HEK293T (cell line): ENCODE measurements at regions not wholly inside any gene's neighbourhood (a gene's known extent, or its start where the extent isn't known, plus 50 kb on each side); places are given as distances from the start of the nearest gene placed in this dataset.

Experiments
- CTCF ChIA-PET: fragments of 350-600 bp; formaldehyde crosslinking; extraction: SDS; loops from one replicate; lab custom pipeline; 2021; ENCODE audit warnings: antibody characterized with exemption, inconsistent platforms; lab: Yijun Ruan, JAX
- POLR2A ChIA-PET: fragments of 350-600 bp; formaldehyde crosslinking; extraction: SDS; loops from one replicate; lab custom pipeline; 2020; ENCODE audit warnings: antibody characterized with exemption, inconsistent platforms; lab: Yijun Ruan, JAX
- DNase-seq: peaks from one replicate; pipeline ENCODE4 v3.0.0; 2012; ENCODE audit warnings: mixed read lengths; ENCODE audit errors: extremely low spot score
- ARNT ChIP-seq: fragments of 450-650 bp; IDR thresholded peaks from 2 replicates; pipeline ENCODE4 v1.6.1; 2017; ENCODE audit warnings: mild to moderate bottlenecking
- BHLHE40 ChIP-seq: fragments of 450-650 bp; IDR thresholded peaks from 2 replicates; pipeline ENCODE4 v1.6.1; 2016; ENCODE audit warnings: mild to moderate bottlenecking, moderate library complexity, borderline replicate concordance
- CTBP1 ChIP-seq: fragments of 450-650 bp; IDR thresholded peaks from 2 replicates; pipeline ENCODE4 v1.6.1; 2016; ENCODE audit warnings: borderline replicate concordance
- ELF4 ChIP-seq: fragments of 450-650 bp; IDR thresholded peaks from 2 replicates; pipeline ENCODE4 v1.6.1; 2017; ENCODE audit warnings: antibody characterized with exemption
- FOXA1 ChIP-seq: fragments of 450-650 bp; IDR thresholded peaks from 2 replicates; pipeline ENCODE4 v1.6.1; 2016; ENCODE audit warnings: mild to moderate bottlenecking
- FOXK2 ChIP-seq: fragments of 450-650 bp; IDR thresholded peaks from 2 replicates; pipeline ENCODE4 v1.6.1; 2016; ENCODE audit warnings: mild to moderate bottlenecking
- FOXM1 ChIP-seq: fragments of 450-650 bp; IDR thresholded peaks from 2 replicates; pipeline ENCODE4 v1.6.1; 2017; ENCODE audit warnings: mild to moderate bottlenecking, borderline replicate concordance
- HDGF ChIP-seq: fragments of 450-650 bp; IDR thresholded peaks from 2 replicates; pipeline ENCODE4 v1.6.1; 2017; ENCODE audit warnings: antibody characterized with exemption, borderline replicate concordance
- L3MBTL2 ChIP-seq: fragments of 450-650 bp; conservative IDR thresholded peaks from 2 replicates; pipeline ENCODE4 v1.6.1; 2016; ENCODE audit warnings: mild to moderate bottlenecking
- LEF1 ChIP-seq: fragments of 450-650 bp; IDR thresholded peaks from 2 replicates; pipeline ENCODE4 v1.6.1; 2017; ENCODE audit warnings: mild to moderate bottlenecking, borderline replicate concordance
- NFRKB ChIP-seq: fragments of 450-650 bp; IDR thresholded peaks from 2 replicates; pipeline ENCODE4 v1.6.1; 2016; ENCODE audit warnings: mild to moderate bottlenecking, moderate library complexity
- PKNOX1 ChIP-seq: fragments of 450-650 bp; IDR thresholded peaks from 2 replicates; pipeline ENCODE4 v1.6.1; 2016
- SP1 ChIP-seq: fragments of 450-650 bp; IDR thresholded peaks from 2 replicates; pipeline ENCODE4 v1.6.1; 2017
- SUZ12 ChIP-seq: fragments of 450-650 bp; IDR thresholded peaks from 2 replicates; pipeline ENCODE4 v1.6.1; 2016; ENCODE audit warnings: mild to moderate bottlenecking
- TARDBP ChIP-seq: fragments of 450-650 bp; IDR thresholded peaks from 2 replicates; pipeline ENCODE4 v1.6.1; 2016
- ZNF384 ChIP-seq: fragments of 450-650 bp; IDR thresholded peaks from 2 replicates; pipeline ENCODE4 v1.6.1; 2016

GRCh38 chr12:124686370-124687173, 119.2 kb upstream of the NCOR2 start:
- TF ChIP-seq BHLHE40, result no peak
- TF ChIP-seq LEF1, result no peak
- TF ChIP-seq ELF4, result no peak
- no peak for TF ChIP-seq FOXM1
- no peak for TF ChIP-seq ZNF384
- no peak for TF ChIP-seq L3MBTL2
- no peak for TF ChIP-seq SP1
- no peak for TF ChIP-seq TARDBP
- no peak for TF ChIP-seq ARNT
- TF ChIP-seq SUZ12, result no peak
- DNase-seq, result peak; percentile 44
- ChIA-PET POLR2A (interaction anchor here (0.7 to 1.6 kb wide), 2 partner anchors 8 to 30 kb away, joined by 3 to 5 read pairs; no protein-coding TSS in a partner anchor), CTCF (no interaction called here)

- ChIA-PET CTCF (no interaction called here), POLR2A (interaction anchor here (0.7 to 1.6 kb wide), 2 partner anchors 9 to 31 kb away, joined by 3 to 5 read pairs; no protein-coding TSS in a partner anchor)
- no peak for TF ChIP-seq HDGF
- no peak for TF ChIP-seq BHLHE40
- no peak for TF ChIP-seq FOXK2
- TF ChIP-seq ARNT, result no peak
- no peak for TF ChIP-seq NFRKB
- TF ChIP-seq CTBP1, result no peak
- no peak for TF ChIP-seq LEF1
- no peak for TF ChIP-seq PKNOX1
- TF ChIP-seq TARDBP, result no peak
- no peak for TF ChIP-seq SUZ12
- no peak for TF ChIP-seq ZNF384
- TF ChIP-seq SP1, result no peak
- TF ChIP-seq FOXA1, result no peak
- TF ChIP-seq FOXM1, result no peak
- no peak for DNase-seq
Observed at GRCh38 chr12:124685689-124686369, 118.4 kb upstream of the NCOR2 start.

- TF ChIP-seq NFRKB (no peak), L3MBTL2 (no peak)
- ChIA-PET CTCF (no interaction called here), POLR2A (interaction anchor here (1.6 kb wide), 1 partner anchor 10 kb away, joined by 5 read pairs; no protein-coding TSS in a partner anchor)
- DNase-seq, result no peak
Observed at GRCh38 chr12:124684971-124685688, 117.7 kb upstream of the NCOR2 start.

- no peak for DNase-seq
- TF ChIP-seq ARNT (no peak), FOXK2 (no peak), HDGF (no peak), ELF4 (no peak), SP1 (no peak), LEF1 (no peak), TARDBP (no peak), FOXM1 (no peak), PKNOX1 (no peak), L3MBTL2 (no peak)
- POLR2A ChIA-PET, result no interaction called here
- CTCF ChIA-PET, result no interaction called here
Observed at GRCh38 chr12:124684496-124684895, 117.1 kb upstream of the NCOR2 start.

GRCh38 chr12:124683152-124684124, 116.0 kb upstream of the NCOR2 start:
- TF ChIP-seq PKNOX1, result no peak
- TF ChIP-seq FOXA1, result no peak
- TF ChIP-seq HDGF, result no peak
- no peak for TF ChIP-seq LEF1
- no peak for TF ChIP-seq ARNT
- POLR2A ChIA-PET, result no interaction called here
- no peak for DNase-seq
- CTCF ChIA-PET, result interaction anchor here (0.9 kb wide), 1 partner anchor 18 kb away, joined by 3 read pairs; no protein-coding TSS in a partner anchor
